Epidermal melanocyte (primary cell): ENCODE measurements at regions not wholly inside any gene's neighbourhood (a gene's known extent, or its start where the extent isn't known, plus 50 kb on each side); places are given as distances from the start of the nearest gene placed in this dataset.

Experiments
- DNase-seq: peaks from one replicate; pipeline ENCODE4 v3.0.0; 2011; ENCODE audit warnings: low spot score; ENCODE audit not compliant: insufficient read length

GRCh38 chr3:78141269-78141668, 1101.4 kb downstream of the ROBO2 start:
- DNase-seq: no peak

DNA sequence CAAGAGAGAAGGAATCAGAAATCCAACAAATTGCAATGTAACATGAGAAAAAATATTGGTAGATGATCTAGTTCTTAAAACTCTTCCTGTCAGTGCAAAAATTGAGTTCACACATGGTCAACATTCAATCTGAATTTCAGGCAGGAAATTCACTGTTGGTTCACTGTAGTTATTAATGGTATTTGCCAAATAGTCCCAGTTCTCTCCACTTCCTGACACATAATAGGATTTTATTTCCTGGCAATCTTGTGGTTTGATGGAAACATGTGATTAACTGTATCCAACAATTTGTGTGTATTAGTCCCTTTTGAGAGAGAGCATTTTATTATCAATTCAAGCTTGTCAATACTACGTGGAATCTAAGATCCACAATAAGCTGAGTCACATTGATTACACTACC, 1103.1 kb downstream of the ROBO2 start:
- DNase-seq: no peak

- no peak for DNase-seq
Observed at GRCh38 chr3:78148986-78149717, 1109.3 kb downstream of the ROBO2 start.

DNA sequence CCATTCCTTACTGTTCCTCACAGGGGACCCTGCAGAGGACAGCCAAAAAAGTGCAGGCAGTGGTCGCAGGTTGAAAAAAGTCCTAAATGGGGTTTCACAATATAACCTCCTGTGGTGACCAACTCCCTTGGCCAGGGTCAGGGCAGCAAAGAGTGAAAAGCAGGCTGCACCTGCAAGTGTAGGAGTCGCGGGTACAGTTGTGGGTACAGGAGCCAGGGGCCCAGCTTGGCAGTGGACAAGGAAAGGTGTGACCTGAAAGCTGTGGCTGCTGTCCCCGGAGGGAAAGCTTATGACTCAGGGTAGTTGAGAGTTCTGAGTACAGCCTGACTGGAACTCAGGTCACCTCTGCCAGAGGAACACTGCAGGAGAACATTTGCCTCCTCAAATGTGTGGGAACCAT, 1114.1 kb downstream of the ROBO2 start:
- no peak for DNase-seq

GRCh38 chr3:78154521-78155186, 1114.8 kb downstream of the ROBO2 start:
- no peak for DNase-seq

DNA sequence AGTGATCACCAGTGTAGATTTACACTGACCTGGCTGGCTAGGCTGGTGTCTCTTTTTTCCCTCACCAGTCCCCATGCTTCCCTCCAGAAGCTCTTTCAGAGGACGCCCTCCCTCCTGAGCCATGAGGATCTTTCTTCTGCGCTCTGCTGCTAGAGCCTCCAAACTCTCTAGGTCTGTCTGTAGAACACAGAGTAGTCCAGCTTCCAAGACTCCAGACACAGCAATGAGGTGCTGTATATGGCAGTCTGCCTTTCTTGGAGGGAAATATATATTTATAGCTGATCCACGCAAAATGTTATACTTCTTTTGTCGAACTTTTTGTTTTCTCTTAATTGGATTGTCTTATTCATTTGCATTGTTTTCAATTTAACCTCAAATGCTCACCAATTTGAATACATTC, 1121.8 kb downstream of the ROBO2 start:
- no peak for DNase-seq

DNA sequence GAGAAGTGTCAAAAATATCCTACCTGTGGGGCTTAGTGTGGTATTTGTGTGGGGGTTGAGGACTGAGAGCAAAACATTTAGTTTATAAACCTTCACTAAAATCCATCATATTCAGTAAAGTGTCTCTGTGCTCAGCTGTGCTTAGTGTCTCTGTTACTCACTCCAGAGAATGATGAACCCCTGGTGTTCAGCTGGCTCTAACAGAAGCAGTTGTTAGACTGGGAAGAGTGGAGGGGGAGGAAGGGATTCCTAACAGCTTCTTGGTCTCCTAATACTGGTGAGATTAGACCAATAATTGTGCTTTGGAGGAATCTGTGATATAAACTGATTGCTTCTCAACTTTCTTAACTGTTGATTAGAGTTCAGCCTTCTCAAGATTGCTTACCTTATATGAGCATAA, 1123.5 kb downstream of the ROBO2 start:
- no peak for DNase-seq

DNA sequence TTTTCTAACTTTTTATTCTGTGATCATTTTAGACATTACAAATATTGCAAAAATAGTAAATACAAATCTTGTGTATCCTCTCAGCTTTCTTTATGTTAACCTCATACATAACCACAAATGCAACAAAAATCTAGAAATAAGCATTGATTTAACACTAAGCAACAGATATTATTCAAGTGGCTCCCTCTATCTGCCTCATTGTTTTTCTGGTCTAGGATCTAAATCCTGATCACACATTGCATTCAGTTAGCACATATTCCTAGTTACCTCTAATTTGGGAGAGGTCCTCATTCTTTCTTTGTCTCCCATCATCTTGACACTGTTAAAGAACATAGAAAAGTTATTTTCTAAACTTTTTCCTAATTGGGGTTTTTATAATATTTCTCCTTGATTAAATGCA, 1126.0 kb downstream of the ROBO2 start:
- no peak for DNase-seq

- DNase-seq: no peak
Observed at GRCh38 chr3:78174821-78175220, 1134.9 kb downstream of the ROBO2 start.

DNA sequence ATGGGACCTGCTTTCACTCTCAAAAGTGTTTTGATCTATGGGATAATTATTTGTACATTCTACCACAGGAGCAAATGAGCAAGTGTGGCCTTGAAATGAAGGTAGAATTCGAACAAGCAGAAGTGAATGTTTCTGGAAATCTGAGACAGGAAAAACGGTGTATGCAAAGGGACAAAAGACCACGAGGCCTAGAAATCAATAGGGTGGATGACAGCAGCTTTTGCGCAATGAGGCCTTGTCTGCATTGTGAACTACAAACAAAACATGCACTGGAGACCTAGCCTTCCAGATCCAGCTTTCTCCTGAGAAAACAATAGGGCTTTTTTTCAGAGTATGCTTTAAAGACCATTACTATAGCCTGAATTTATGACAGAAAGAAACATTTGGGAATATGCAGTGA, 1137.0 kb downstream of the ROBO2 start:
- DNase-seq: no peak

GRCh38 chr3:78177780-78178179, 1137.9 kb downstream of the ROBO2 start:
- no peak for DNase-seq

DNA sequence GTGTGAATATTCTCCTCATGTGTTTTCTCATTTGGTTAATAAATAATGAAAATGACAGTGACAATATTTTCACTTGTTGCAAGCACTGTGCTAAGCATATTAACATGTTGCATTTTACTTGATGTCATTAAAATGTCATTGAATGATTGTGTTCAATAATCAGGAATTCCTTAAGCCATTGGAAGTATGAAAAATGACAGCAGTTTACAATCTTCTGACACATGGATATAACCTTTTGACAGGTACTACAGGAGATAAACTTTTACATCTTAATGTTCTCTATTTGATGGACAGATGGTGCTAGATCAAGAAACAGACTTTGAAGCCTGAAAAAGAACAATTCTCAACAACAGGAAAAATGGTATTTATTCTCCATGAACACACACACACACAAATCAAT, 1138.3 kb downstream of the ROBO2 start:
- DNase-seq: no peak

GRCh38 chr3:78178740-78179363, 1139.0 kb downstream of the ROBO2 start:
- DNase-seq: no peak

GRCh38 chr3:78183906-78184599, 1144.2 kb downstream of the ROBO2 start:
- no peak for DNase-seq

DNA sequence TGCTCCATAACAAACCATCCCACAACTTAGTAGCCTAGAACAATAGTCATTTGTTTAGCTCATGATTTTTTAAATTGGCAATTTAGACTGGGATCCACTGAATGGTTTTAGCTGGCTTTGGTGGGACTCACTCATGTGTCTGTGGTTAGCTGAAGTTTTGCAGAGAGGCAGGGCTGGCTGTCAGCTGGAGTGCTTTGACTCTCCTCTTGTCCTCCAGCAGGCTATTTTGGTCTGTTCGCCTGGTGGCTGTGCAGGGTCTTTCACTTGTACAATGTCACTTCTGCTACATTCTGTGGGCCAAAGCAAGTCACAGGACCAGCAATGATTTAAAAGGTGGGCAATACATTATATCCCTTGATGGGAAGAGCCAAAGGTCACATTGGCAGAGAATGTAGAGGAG, 1146.5 kb downstream of the ROBO2 start:
- DNase-seq: no peak

DNA sequence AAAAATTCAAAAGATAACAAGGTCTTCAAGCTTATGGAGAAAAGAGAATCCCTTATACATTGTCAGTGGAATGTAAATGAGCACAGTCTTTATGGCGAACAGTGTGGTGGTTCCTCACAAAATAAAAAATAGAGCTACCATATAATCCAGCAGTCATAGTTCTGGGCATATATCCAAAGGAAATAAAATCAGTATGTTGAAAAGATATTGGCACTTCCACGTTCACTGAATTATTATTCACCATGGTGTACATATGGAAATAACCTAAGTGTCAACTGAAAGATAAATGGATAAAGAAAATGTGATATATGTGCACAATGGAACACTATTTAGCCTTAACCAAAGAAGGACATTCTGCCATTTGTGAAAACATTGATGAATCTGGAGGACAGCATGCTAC, 1161.2 kb downstream of the ROBO2 start:
- DNase-seq: no peak

- no peak for DNase-seq
Observed at GRCh38 chr3:78204977-78205376, 1165.1 kb downstream of the ROBO2 start.

GRCh38 chr3:78221300-78221699, 1181.4 kb downstream of the ROBO2 start:
- no peak for DNase-seq

- DNase-seq: no peak
Observed at GRCh38 chr3:78221796-78222195, 1181.9 kb downstream of the ROBO2 start.

DNA sequence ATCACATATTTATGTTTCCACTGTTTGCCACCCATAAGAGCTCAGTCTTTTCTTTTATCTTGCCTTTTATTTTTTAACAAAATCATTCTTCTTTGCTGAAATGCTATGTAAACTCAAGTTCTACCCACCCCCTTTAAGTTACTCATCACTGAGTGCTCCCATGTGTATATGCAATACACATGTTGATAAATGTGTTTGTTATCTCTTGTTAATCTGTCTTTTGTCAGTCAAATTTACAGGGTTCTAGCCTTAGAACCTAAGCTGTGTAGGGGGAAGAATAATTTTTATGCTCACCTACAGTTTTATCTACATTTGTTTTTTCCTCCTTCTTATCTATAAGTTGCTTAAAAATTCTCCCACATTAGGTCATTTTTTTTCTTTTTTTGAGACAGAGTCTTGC, 1195.9 kb downstream of the ROBO2 start:
- no peak for DNase-seq

- no peak for DNase-seq
Observed at GRCh38 chr3:78238811-78239210, 1198.9 kb downstream of the ROBO2 start.

DNA sequence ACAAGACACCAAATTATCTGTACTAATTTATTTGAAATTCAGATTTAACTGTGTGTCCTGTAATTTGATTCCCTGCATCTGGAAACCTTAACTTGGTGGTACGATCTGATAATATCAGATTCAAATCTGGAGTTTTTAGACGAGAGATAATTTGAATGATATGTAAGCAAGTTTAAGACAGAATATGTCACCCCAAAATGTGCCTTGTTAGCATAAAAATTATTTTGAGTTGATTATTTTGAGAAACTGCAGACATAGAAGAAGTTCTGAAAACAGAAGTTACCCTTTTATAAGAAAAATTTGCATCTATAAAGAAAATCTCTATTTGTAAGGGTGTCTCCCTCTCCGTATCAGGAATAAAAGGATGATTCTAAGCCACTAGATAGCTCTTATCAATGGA, 1202.8 kb downstream of the ROBO2 start:
- DNase-seq: no peak
